ENCODE measurements at regions not wholly inside any gene's neighbourhood (a gene's known extent, or its start where the extent isn't known, plus 50 kb on each side); places are given as distances from the start of the nearest gene placed in this dataset.

DNA sequence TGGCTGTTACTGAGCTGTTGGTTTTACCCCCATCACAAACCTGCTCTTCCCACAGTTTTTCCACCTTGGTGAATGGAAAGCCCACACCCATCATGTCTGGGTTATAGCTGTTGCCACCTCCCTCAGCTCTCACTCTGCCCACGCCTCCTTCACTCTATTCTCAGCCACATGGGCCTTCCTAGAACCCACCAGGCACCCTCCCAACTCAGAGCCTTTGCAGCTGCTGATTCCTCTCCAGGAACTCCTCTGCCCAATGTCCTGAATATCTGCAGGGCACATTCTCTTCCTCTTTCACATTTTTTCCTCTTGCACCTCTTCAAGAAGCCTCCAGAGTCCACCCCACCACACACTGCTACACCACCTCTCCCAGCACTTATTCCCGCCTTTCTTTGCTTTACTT, 177.4 kb downstream of the TBXT start:
- no peak for DNase-seq (ENCODE audit: extremely low read depth in 1 of 11, low read depth in 9 of 11, low spot score in 4 of 11)

DNA sequence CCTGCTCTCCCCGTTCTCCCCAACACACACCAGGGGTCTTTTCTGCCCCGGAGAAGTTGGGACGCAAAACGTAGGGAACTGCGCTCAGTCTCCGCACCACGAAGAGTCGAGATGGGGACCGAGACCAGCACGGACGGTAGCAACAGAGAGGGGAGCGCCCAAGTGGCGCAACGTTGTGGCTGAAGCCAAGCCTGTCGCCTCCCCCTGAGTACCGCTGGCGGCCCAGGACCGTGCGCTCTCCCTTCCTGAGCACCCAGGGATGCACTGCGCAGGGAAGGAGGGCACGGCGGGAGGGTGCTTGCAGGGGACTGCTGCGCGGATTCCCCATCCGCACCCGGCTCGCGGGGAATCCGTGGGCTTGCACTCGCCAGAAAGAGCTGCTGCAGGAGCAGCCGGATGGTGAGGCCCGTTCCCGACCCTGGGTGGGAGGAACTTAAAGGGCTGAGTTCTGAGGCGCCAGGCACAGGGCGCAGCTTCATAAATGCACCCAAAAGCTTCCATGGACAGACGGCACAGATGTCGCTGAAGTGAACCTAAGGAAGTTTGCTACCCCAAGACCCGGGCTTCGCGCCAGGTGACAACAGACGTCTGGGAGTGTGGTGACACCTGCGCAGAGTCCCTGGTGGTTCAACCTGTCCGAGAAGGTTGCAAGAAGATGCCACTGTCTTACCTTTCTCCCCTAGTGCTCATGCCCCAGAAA, 178.7 kb downstream of the TBXT start:
- DNase-seq (ENCODE audit: extremely low read depth in 1 of 11, low read depth in 9 of 11, low spot score in 4 of 11): no peak

DNA sequence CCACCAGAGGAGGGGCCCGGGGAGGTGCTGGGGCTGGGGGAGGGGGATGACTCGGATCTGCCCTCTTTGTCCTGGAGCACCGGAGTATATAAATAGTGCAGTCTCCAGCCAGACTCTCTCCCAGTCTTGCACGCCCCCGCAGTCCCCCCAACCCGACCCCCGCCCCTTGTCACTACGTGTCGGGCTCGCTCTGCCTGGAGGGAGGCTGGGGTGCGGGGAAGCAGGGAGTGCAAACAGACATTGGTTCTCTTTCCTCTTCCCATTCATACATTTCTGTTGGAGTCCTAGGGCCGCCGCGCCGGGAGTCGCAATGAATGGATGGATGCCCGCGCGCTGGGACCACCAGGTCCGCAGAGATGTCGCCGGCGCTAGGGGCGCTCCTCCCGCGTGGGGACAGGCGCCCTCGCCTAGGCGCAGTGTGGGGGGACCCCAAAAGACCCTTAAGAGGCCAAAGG, 179.3 kb downstream of the TBXT start:
- DNase-seq (ENCODE audit: extremely low read depth in 1 of 11, low read depth in 9 of 11, low spot score in 4 of 11): no peak

DNA sequence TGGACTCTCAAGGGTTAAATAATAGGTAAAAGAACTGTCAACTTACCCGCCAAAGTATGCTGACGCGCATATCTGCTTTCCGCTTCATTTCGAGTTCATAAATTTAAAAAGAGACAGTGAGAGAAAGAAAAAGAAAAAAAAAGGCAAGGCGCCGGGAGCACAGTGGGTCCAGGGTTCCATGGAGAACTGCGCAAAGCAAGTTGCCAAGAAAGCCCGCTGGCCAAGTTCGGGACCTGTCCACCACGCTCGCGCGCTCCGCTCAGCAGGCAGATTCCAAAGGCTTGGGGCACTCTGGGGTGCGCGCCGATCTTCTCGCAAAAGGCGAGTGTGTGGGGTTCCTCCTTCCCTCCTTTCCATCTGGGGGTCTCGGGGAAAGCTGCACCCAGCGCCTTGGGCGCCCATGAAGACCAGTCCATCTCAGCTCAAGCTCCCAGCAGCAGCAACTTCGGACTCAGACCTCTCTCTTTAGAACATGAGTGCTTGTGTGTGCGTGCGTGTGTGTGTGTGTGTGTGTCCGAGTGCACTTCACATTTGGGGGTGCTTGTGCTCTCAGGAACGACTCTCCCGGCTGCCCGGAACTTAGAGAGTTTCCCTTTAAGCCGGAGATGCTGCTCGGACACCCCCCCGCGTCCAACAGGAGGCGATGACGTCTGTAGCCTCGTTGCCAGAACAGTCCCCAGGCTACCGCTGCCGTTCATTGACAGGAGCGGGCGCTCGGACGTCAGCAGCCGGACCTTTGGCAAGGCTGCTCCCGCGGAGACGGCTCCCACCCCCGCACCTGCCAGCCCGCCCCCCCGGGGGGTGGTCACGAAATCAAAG, 180.0 kb downstream of the TBXT start:
- DNase-seq (ENCODE audit: extremely low read depth in 1 of 11, low read depth in 9 of 11, low spot score in 4 of 11): peak in 5 of 11 donors; percentile 66 to 80 (median 78)

DNA sequence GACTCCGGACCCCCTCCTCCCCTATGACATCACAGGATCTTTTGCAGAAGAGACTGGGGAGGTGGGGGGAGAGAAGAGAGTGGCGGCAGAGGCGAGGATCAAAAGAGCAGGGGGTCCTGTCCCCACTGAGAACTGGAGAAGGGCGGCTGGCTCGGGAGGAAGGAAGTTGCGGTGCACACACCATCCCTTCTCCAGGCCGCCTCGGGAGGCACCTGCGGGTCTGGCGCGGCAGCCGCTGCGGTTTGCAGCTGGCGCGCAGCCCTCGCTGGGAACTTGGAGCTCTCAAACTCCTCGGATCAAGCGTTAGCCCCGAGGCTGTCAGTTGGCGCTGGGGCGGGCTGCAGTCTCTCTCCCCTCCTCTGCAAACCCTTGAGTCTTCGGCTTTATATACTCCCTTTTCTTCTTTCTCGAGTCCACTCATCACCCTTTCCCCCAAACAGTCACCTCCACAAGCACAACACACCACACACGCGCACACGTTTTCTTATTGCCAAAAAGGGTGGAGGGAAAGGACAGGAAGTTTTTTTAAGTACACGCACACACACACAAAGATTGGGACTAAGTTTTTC, 180.7 kb downstream of the TBXT start:
- no peak for DNase-seq (ENCODE audit: extremely low read depth in 1 of 11, low read depth in 9 of 11, low spot score in 4 of 11)

DNA sequence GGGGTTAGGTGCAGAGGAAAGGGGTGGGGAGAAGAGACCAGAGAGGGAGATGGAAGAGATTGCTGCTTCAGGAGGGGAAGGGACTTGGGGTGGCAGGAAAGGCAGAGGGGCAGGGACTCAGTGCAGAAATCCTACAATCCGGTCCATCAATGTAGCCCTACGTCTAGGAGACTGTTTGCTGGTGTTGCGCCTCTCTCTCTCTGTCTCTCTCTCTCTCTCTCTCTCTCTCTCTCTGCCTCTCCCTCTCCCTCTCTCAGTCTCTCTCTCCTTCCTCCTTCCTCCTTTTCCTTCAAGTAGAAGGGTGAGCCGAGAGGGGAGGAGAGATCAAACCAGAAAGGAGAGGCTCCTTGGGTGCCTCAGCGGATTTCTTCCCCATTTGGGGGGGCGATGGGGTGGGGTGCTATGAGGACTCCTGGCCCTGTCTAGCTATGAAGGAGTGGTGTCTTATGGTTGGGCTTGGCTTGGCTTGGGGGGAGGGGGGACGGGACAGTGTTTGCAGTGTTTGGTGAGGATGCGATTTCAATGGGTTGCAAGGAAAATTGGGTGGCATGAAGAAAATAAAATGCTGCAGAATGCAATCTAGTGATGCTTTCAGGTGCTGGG, 181.2 kb downstream of the TBXT start:
- no peak for DNase-seq (ENCODE audit: extremely low read depth in 1 of 11, low read depth in 9 of 11, low spot score in 4 of 11)

DNA sequence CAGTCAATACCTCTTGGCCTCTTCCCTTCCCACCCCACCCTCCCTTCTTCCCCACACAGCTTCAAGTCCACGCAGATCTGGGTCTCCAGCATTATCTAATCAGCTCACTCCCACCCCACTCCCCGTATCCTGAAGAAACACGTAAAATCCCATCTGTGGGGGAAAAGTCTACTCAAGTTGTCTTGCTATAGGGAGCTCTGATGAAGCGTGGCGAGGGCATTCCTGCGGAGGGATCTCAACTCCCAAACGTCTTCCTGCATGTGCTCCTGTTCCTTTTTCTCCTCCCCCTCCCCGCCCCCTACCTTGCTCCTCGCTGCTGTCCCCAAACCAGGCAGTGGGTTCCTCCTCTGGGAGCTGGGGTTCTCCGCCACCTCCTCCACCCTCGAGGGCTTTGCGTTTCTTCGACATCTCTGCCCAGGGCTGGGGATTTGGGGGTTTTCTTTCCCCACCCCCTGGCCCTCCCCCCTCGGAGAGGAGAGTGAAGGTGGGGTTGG, 181.8 kb downstream of the TBXT start:
- no peak for DNase-seq (ENCODE audit: extremely low read depth in 1 of 11, low read depth in 9 of 11, low spot score in 4 of 11)

DNA sequence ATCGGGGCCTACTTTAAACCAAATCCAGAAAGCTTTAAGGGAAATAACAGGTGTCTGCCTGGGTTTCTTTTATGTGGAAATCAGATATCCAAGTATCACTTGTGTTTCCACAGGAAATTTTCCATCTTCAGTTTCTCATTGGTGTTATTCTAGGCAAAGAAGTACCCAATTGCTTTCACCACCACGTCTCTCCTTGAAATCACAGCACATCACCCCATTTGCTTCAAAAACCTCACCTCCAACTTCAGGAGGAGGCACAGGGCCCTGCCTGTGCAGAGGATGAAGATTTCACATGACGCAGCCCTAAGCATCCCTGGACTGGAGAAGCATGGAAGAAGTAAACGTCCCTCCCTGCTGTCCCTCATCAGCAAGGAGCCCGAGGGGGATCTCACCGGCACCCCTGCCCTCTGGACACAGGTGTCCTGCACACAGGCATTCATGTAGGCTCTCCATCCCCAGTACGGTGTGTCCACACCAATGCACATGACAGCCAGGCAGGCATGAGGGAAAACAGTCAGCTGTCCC, 182.3 kb downstream of the TBXT start:
- DNase-seq (ENCODE audit: extremely low read depth in 1 of 11, low read depth in 9 of 11, low spot score in 4 of 11): no peak

DNA sequence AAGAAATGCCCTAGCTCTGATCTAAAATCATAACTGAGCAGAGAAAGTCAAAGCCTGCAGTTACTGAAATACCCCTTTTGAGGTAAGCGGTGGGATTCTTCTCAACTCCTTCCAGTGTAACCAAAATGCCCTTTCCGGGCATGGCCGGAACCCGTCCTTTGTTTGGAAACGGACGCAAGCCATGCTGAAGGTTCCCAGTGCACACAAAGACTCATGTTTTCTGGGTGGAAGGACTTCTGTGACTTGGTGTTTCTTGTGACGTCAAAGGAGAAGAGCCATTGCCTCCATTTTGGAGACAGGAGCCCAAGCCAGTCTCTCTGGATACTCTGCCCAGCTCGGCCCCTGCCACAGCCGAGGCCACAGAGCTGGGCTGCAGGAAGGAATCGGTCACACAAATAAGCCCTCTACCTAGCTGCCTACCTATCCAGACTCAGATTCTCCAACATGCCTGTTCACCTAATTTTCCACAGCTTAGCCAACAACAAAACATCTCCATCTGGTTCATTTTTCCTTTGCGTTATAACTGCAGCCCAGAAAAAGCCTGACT, 182.8 kb downstream of the TBXT start:
- no peak for DNase-seq (ENCODE audit: extremely low read depth in 1 of 11, low read depth in 9 of 11, low spot score in 4 of 11)

DNA sequence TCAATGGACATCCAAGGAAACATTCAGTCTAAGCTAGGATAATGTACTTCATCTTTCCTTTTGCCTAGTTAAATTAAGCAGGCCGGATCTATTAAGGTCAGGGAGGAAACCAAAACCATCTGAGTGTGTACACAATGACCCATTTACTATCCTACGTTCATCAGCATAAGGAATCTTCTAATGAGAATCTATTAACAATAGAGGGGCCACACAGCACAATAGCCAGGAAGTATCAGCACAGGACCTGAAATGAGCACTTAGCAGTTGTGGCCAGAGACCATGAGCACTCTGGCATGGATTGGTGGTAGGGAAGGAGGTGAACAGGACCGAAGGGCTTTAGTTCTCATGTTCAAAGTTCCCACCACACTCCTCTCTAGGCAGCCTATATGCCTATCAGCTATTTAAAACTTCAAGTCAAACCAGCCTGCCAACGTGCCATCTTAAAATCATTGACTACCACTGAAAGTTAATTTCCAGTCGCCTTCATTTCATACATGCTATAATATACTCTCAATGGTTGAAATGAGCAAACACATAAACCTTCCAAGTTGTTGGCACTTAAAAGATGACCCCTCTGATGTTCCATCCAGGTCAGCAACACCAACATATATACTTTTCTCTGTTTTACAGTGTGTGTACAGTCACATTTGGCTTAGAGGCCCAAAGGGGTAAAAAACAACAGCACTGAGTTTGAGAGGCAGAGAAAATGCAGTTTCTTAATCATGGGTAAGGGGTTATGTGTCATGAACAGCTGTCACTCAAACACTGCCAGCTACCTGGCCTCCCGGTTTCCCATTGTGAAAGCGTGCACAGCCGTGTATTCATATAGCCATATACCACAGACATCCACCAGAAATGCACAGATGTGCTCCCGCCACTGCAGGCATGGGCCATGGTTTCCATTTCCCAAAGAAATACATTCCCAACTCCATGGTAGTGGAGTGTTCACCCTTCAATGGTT, 184.3 kb downstream of the TBXT start:
- no peak for DNase-seq (ENCODE audit: extremely low read depth in 1 of 11, low read depth in 9 of 11, low spot score in 4 of 11)

DNA sequence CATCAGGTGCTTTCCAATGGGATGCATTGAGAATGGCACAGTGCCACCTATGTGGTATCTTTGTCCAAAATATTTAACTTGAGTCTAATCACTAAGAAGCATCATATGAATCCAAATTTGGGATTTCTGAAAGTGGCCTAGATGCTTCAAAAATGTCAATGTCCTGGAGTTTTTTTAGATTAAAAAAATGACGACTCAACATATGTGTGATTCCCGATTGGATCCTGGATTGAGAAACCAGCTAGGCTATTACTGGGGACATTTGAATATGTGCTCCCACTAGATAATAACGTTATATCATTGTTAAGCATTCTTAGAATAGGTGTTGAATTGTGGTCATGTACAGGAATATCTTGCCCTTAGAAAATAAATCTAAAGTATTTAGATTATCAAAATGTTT, 189.2 kb downstream of the TBXT start:
- no peak for DNase-seq (ENCODE audit: extremely low read depth in 1 of 11, low read depth in 9 of 11, low spot score in 4 of 11)

DNA sequence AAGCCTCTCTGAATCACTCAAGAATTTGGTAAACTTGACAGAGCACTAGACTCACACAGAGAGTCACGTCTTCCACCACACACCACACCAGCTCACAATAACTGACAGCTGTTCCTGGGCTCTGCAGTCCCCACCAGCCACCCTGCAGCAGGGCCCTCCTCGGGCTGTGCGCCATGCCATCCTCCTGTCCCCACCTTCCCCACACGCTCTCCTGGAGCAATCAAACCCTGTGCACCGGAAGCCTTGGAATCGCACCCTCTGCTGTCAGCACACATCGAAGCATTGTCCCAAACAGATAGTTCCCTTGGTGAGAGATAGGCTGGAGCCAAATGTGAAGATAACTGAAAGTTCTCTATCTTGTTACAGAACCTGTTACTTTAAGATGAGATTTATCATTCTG, 191.0 kb downstream of the TBXT start:
- DNase-seq (ENCODE audit: extremely low read depth in 1 of 11, low read depth in 9 of 11, low spot score in 4 of 11): no peak

DNA sequence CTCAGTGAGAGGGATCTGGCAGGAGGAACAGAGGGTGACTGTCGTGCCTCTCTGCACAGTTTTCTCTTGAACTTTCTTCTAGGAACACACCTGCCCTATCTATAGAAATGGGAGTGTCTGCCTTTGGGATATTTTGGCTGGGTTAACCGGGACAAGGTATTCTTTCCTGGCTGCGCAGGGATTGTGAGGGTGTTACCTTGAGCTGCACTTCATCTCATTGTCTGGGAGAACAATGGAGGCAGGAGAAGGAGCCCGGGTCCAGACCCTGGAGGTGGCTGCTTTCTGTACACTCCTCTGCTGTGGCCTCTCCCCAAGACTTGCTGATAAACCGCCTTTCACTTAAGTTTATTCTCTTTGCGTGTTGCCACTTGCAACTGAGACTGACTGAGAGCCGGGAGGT, 192.8 kb downstream of the TBXT start:
- no peak for DNase-seq (ENCODE audit: extremely low read depth in 1 of 11, low read depth in 9 of 11, low spot score in 4 of 11)

DNA sequence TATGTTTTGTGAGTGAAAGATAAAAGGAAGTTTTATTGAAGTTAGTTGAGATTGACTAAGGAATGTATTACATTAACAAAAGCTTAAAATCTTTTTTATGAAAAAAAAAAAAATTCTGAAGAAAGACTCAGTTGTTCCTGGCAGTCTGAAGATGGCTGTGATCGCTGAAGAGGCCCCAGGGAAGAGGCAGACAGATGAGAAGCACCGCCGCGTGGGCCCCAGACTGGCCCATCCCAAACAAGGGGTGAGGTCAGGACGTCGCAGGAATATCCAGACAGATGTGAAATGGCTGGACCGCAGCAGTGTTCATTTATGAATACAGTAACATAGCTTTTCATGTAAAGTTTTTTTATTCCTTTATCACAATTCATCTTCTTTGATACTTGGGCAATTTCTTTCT, 194.2 kb downstream of the TBXT start:
- no peak for DNase-seq (ENCODE audit: extremely low read depth in 1 of 11, low read depth in 9 of 11, low spot score in 4 of 11)

DNA sequence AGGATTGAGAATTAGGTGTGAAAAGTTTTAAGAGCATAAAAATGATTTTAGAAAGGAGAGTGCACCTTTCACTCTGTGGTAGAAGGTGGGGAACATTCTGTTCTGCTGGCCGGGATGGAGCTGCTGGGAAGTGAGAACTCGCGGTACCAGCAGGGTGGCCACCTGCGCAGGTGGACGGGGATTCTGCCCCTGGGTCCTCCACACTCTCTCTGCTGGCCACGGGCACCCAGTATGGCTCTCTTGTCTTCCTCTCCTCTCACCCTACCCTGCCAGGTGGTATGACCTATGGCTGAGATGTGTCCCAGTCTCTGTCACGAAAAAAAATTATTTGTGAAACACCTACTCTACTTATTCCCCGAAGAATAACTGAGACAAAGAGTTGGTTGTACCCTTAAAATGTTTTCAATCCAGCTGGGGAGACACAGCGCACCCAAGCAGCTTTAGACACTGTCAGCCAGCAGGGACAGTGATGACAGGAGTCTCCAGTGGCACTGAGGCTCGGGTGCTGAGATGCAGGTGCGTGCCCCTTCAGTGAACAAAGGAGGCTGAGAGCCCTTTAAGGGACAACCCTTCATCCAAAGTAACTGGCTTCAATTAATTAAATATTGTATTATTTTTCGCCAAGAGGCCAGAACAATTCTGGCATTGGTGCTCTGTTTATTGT, 195.4 kb downstream of the TBXT start:
- no peak for DNase-seq (ENCODE audit: extremely low read depth in 1 of 11, low read depth in 9 of 11, low spot score in 4 of 11)

DNA sequence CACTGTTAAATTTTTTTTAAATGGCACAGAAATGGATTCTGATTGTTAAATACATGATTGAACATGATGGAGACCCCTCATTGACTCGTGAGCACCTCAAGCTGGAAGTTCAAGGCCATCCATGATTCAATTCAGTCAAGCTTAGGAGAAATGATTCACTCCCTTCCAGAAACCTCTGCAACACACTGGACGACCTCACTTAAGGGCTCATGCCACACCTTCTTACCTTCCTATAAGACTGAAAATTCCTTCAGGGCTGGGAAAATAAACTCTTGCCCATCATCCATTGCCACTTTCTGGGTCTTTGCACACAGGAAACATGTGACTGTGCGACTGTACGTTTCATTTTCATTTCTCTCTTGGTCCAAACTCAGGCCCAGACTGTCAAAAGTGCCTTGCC, 196.4 kb downstream of the TBXT start:
- DNase-seq (ENCODE audit: extremely low read depth in 1 of 11, low read depth in 9 of 11, low spot score in 4 of 11): no peak

DNA sequence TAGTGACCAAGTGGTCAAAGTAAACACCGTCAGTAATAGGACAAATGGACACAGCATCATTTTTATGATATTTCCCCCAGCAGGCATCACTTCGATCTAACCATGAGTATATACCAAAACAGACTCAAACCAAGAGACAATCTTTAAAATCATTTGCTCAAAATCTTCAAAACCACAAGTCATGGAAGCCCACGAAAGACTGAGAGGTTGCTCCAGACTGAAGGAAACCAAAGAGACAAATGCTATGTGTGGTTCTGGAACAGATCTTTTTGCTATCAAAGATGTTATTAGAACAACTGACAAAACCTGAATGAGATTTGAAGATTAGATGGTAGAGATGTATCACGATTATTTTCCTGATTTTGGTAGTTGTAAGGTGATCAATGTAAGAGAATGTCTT, 197.7 kb downstream of the TBXT start:
- DNase-seq (ENCODE audit: extremely low read depth in 1 of 11, low read depth in 9 of 11, low spot score in 4 of 11): no peak

DNA sequence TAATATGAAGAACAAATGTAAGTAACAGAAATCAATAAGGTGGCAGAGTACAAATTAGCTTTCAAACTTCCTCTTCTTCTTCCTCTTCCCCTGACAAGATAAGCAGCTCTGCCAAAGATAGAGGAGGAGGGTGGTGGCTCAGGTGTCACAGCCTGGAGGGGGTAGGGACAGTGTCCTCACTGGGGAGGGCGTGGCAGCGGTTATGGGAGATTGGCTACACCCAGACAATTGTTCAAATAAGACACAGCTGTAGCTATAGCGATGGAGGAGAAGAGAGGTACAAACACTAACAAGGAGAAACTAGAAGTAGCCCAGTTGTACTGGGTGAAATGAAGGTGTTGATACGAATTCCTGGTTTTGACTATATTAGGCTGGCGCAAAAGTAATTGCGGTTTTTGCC, 198.5 kb downstream of the TBXT start:
- DNase-seq (ENCODE audit: extremely low read depth in 1 of 11, low read depth in 9 of 11, low spot score in 4 of 11): no peak

Data from renal cortex interstitium (tissue), 11 donors.